Astrocyte (in vitro differentiated cells and primary cell): ENCODE measurements at regions not wholly inside any gene's neighbourhood (a gene's known extent, or its start where the extent isn't known, plus 50 kb on each side); places are given as distances from the start of the nearest gene placed in this dataset.

Experiments used
- EZH2 ChIP-seq: IDR thresholded peaks from 2 replicates; pipeline ENCODE4 v1.6.1; 2012; ENCODE audit warnings: mild to moderate bottlenecking, low read length, inconsistent platforms; ENCODE audit not compliant: insufficient read depth
- TF ChIP-seq, protein P1 (sequence below): IDR thresholded peaks from 2 replicates; pipeline ENCODE4 v1.5.1; 2011; ENCODE audit warnings: low read depth, mild to moderate bottlenecking, inconsistent platforms, low read length, moderate library complexity; ENCODE audit not compliant: insufficient read depth

GRCh38 chrX:69284491-69284890, 119.2 kb upstream of the PJA1 start:
- TF ChIP-seq, protein P1, sequence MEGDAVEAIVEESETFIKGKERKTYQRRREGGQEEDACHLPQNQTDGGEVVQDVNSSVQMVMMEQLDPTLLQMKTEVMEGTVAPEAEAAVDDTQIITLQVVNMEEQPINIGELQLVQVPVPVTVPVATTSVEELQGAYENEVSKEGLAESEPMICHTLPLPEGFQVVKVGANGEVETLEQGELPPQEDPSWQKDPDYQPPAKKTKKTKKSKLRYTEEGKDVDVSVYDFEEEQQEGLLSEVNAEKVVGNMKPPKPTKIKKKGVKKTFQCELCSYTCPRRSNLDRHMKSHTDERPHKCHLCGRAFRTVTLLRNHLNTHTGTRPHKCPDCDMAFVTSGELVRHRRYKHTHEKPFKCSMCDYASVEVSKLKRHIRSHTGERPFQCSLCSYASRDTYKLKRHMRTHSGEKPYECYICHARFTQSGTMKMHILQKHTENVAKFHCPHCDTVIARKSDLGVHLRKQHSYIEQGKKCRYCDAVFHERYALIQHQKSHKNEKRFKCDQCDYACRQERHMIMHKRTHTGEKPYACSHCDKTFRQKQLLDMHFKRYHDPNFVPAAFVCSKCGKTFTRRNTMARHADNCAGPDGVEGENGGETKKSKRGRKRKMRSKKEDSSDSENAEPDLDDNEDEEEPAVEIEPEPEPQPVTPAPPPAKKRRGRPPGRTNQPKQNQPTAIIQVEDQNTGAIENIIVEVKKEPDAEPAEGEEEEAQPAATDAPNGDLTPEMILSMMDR = no peak
- TF ChIP-seq EZH2 = no peak
